ENCODE measurements at regions not wholly inside any gene's neighbourhood (a gene's known extent, or its start where the extent isn't known, plus 50 kb on each side); places are given as distances from the start of the nearest gene placed in this dataset.

GRCh38 chr10:100612601-100613595 is 77.2 kb downstream of the HIF1AN start:
- no peak overlapping the region for H3K27ac ChIP-seq (ENCODE audit: low read length, poor library complexity, severe bottlenecking)
- no peak overlapping the region for H3K9ac ChIP-seq (ENCODE audit: low read length)
- H3K23ac ChIP-seq (ENCODE audit: low read length in 2 of 2), result no peak overlapping the region
- H3K18ac ChIP-seq (ENCODE audit: low read depth in 1 of 2, low read length in 2 of 2), result no peak overlapping the region
- H2BK5ac ChIP-seq (ENCODE audit: low read depth, low read length, poor library complexity, severe bottlenecking), result no peak overlapping the region
- H3K79me1 ChIP-seq (replicated peaks; ENCODE audit: low read length, poor library complexity, severe bottlenecking), result no peaks in the 10 kb centered on the region
- no peak overlapping the region for H3K4ac ChIP-seq (ENCODE audit: low read depth in 1 of 2, low read length in 2 of 2)
- peaks cover 73 to 75% of the 10 kb centered on the region in 2 experiments for H3K27me3 ChIP-seq (ENCODE audit: control insufficient read depth in 1 of 2, insufficient read depth in 1 of 2, low read length in 2 of 2)
- no peak overlapping the region for H2BK12ac ChIP-seq (ENCODE audit: low read length in 2 of 2)
- H3K14ac ChIP-seq (ENCODE audit: low read length in 2 of 2), result peak overlapping the region in 1 of 2 experiments; percentile 24
- peaks cover 3% of the 10 kb centered on the region for H3K4me1 ChIP-seq (ENCODE audit: control insufficient read depth, insufficient read depth, low read depth, low read length)
- H3K4me3 ChIP-seq (ENCODE audit: insufficient read depth in 1 of 2, low read depth in 1 of 2, low read length in 2 of 2), result no peak overlapping the region
- H3K4me2 ChIP-seq (ENCODE audit: low read length, poor library complexity, severe bottlenecking), result no peak overlapping the region
- peak overlapping the region; percentile 30 for H2BK15ac ChIP-seq (ENCODE audit: low read depth, poor library complexity, severe bottlenecking)
- H2AFZ ChIP-seq (ENCODE audit: low read depth, low read length), result no peak overlapping the region
- H4K91ac ChIP-seq (ENCODE audit: low read length), result no peak overlapping the region
- no peaks in the 10 kb centered on the region for H3K36me3 ChIP-seq (ENCODE audit: control insufficient read depth in 1 of 2, insufficient read depth in 2 of 2, low read depth in 1 of 2, low read length in 2 of 2)
- no peak overlapping the region for H4K8ac ChIP-seq (ENCODE audit: low read length)
- no peak overlapping the region for H2AK5ac ChIP-seq (ENCODE audit: low read length, severe bottlenecking)
- DNase-seq, result no peak
- 68% methylated on average over 17 of the region's 21 CpGs for WGBS
- H2BK120ac ChIP-seq (ENCODE audit: low read depth, low read length), result no peak overlapping the region
- H3K9me3 ChIP-seq (ENCODE audit: control insufficient read depth, low read length), result no peaks in the 10 kb centered on the region

DNA sequence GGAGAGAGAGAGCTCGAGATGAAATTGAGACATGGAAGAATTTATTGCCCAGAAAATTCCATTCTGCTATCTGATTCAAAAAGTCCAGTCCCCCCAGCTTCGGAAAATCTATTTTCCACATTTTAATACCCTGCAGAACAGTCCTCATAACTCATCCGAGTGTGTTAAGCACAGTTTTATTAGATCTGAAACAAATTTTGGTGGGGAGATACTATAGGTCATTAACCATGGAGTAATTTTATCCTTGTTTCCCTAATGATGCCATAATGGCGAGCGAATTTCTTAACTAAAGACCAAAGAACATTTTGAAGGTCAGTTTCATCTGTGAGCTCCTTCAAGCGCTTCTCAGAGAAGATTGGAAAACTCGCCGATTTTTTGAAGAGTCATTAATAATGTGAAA is 78.1 kb downstream of the HIF1AN start:
- no peak overlapping the region for H3K14ac ChIP-seq (ENCODE audit: low read length in 2 of 2)
- no peak overlapping the region for H3K9ac ChIP-seq (ENCODE audit: low read length)
- H2AK5ac ChIP-seq (ENCODE audit: low read length, severe bottlenecking), result no peak overlapping the region
- H3K18ac ChIP-seq (ENCODE audit: low read depth in 1 of 2, low read length in 2 of 2), result no peak overlapping the region
- no peak overlapping the region for H4K8ac ChIP-seq (ENCODE audit: low read length)
- H2BK5ac ChIP-seq (ENCODE audit: low read depth, low read length, poor library complexity, severe bottlenecking), result no peak overlapping the region
- DNase-seq, result no peak
- no peaks in the 10 kb centered on the region for H3K9me3 ChIP-seq (ENCODE audit: control insufficient read depth, low read length)
- no peaks in the 10 kb centered on the region for H3K36me3 ChIP-seq (ENCODE audit: control insufficient read depth in 1 of 2, insufficient read depth in 2 of 2, low read depth in 1 of 2, low read length in 2 of 2)
- whole genome bisulfite sequencing, result 95% methylated on average over 6 of the region's 8 CpGs
- H3K27me3 ChIP-seq (ENCODE audit: control insufficient read depth in 1 of 2, insufficient read depth in 1 of 2, low read length in 2 of 2), result peaks cover 75 to 78% of the 10 kb centered on the region in 2 experiments
- no peaks in the 10 kb centered on the region for H3K79me1 ChIP-seq (replicated peaks; ENCODE audit: low read length, poor library complexity, severe bottlenecking)
- peaks cover 5% of the 10 kb centered on the region for H3K4me1 ChIP-seq (ENCODE audit: control insufficient read depth, insufficient read depth, low read depth, low read length)
- no peak overlapping the region for H3K4ac ChIP-seq (ENCODE audit: low read depth in 1 of 2, low read length in 2 of 2)
- no peak overlapping the region for H3K23ac ChIP-seq (ENCODE audit: low read length in 2 of 2)
- H2AFZ ChIP-seq (ENCODE audit: low read depth, low read length), result no peak overlapping the region
- no peak overlapping the region for H2BK15ac ChIP-seq (ENCODE audit: low read depth, poor library complexity, severe bottlenecking)
- no peak overlapping the region for H3K27ac ChIP-seq (ENCODE audit: low read length, poor library complexity, severe bottlenecking)
- H3K4me3 ChIP-seq (ENCODE audit: insufficient read depth in 1 of 2, low read depth in 1 of 2, low read length in 2 of 2), result no peak overlapping the region
- no peak overlapping the region for H4K91ac ChIP-seq (ENCODE audit: low read length)
- no peak overlapping the region for H2BK120ac ChIP-seq (ENCODE audit: low read depth, low read length)
- H2BK12ac ChIP-seq (ENCODE audit: low read length in 2 of 2), result no peak overlapping the region
- H3K4me2 ChIP-seq (ENCODE audit: low read length, poor library complexity, severe bottlenecking), result no peak overlapping the region

DNA sequence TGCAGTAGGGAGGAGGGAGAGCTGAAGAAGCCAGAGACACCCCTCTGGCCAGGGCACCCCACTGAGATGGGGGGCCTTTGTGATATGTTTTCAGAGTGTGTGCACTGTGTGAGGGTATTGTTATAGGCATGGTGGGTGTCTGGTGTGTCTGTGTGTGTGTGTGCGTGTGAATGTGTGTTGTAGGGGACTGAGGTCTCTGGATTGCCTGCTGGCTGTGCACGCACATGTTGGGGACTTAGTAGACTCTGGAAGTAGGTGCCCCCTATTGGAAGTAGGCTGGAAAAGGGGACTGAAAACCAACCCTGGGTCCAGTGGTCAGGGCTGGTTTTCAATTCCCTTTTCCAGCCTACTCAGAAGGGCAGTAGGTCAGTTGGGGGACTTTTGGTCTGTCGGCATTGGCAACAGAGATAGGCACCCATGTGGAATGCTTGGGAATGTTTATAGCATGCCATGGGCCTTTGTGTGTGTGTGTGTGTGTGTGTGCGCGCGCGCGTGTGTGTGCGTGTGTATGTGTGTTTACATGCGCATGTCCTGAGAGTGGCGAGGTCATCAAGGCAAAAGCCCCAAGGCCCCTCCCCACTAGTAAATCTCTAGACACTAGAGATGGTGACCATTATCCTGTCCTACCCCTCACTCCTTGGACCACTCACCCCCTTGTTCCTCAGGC is 78.8 kb downstream of the HIF1AN start:
- Histone ChIP-seq H3K23ac (ENCODE audit: low read length in 2 of 2) (no peak overlapping the region), H3K27ac (ENCODE audit: low read length, poor library complexity, severe bottlenecking) (no peak overlapping the region), H3K4me1 (ENCODE audit: control insufficient read depth, insufficient read depth, low read depth, low read length) (peaks cover 5% of the 10 kb centered on the region), H2AK5ac (ENCODE audit: low read length, severe bottlenecking) (no peak overlapping the region), H3K9ac (ENCODE audit: low read length) (no peak overlapping the region), H4K91ac (ENCODE audit: low read length) (no peak overlapping the region), H3K18ac (ENCODE audit: low read depth in 1 of 2, low read length in 2 of 2) (no peak overlapping the region), H3K4me3 (ENCODE audit: insufficient read depth in 1 of 2, low read depth in 1 of 2, low read length in 2 of 2) (no peak overlapping the region), H3K4ac (ENCODE audit: low read depth in 1 of 2, low read length in 2 of 2) (no peak overlapping the region), H3K36me3 (ENCODE audit: control insufficient read depth in 1 of 2, insufficient read depth in 2 of 2, low read depth in 1 of 2, low read length in 2 of 2) (no peaks in the 10 kb centered on the region), H3K79me1 (replicated peaks; ENCODE audit: low read length, poor library complexity, severe bottlenecking) (no peaks in the 10 kb centered on the region), H2BK5ac (ENCODE audit: low read depth, low read length, poor library complexity, severe bottlenecking) (no peak overlapping the region), H2BK120ac (ENCODE audit: low read depth, low read length) (no peak overlapping the region), H3K27me3 (ENCODE audit: control insufficient read depth in 1 of 2, insufficient read depth in 1 of 2, low read length in 2 of 2) (peaks cover 75 to 78% of the 10 kb centered on the region in 2 experiments), H4K8ac (ENCODE audit: low read length) (no peak overlapping the region), H2AFZ (ENCODE audit: low read depth, low read length) (no peak overlapping the region), H3K14ac (ENCODE audit: low read length in 2 of 2) (no peak overlapping the region), H2BK15ac (ENCODE audit: low read depth, poor library complexity, severe bottlenecking) (no peak overlapping the region), H3K9me3 (ENCODE audit: control insufficient read depth, low read length) (no peaks in the 10 kb centered on the region), H3K4me2 (ENCODE audit: low read length, poor library complexity, severe bottlenecking) (no peak overlapping the region), H2BK12ac (ENCODE audit: low read length in 2 of 2) (no peak overlapping the region)
- 92% methylated on average over 5 of the region's 11 CpGs for WGBS
- no peak for DNase-seq

DNA sequence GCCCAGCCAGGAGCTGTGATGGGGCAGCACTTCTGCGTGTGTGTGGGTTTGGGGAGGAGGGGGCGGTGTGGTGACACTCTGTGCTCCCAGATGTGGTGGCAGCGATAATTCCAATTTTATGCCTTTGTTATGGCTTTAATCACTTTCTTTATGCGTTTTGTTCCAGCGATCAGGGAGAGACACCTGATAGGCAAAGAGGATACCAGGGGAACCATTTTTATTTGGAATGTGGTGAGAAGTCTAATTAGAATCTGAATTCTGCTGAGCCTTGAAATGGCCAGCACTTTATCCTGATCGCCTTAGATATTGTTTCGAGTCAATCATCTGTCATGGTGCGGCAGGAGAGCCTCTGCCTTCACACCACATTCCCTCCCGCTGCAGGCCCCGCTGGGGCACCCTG is 79.5 kb downstream of the HIF1AN start:
- peaks cover 5% of the 10 kb centered on the region for H3K4me1 ChIP-seq (ENCODE audit: control insufficient read depth, insufficient read depth, low read depth, low read length)
- H3K9ac ChIP-seq (ENCODE audit: low read length), result no peak overlapping the region
- no peak overlapping the region for H2BK15ac ChIP-seq (ENCODE audit: low read depth, poor library complexity, severe bottlenecking)
- no peak overlapping the region for H2BK12ac ChIP-seq (ENCODE audit: low read length in 2 of 2)
- no peak overlapping the region for H3K23ac ChIP-seq (ENCODE audit: low read length in 2 of 2)
- H3K4ac ChIP-seq (ENCODE audit: low read depth in 1 of 2, low read length in 2 of 2), result no peak overlapping the region
- H2BK120ac ChIP-seq (ENCODE audit: low read depth, low read length), result no peak overlapping the region
- no peak overlapping the region for H2BK5ac ChIP-seq (ENCODE audit: low read depth, low read length, poor library complexity, severe bottlenecking)
- no peak overlapping the region for H4K91ac ChIP-seq (ENCODE audit: low read length)
- H3K18ac ChIP-seq (ENCODE audit: low read depth in 1 of 2, low read length in 2 of 2), result no peak overlapping the region
- no peaks in the 10 kb centered on the region for H3K79me1 ChIP-seq (replicated peaks; ENCODE audit: low read length, poor library complexity, severe bottlenecking)
- H3K27ac ChIP-seq (ENCODE audit: low read length, poor library complexity, severe bottlenecking), result no peak overlapping the region
- no peak overlapping the region for H3K4me2 ChIP-seq (ENCODE audit: low read length, poor library complexity, severe bottlenecking)
- no peak overlapping the region for H3K4me3 ChIP-seq (ENCODE audit: insufficient read depth in 1 of 2, low read depth in 1 of 2, low read length in 2 of 2)
- H3K14ac ChIP-seq (ENCODE audit: low read length in 2 of 2), result no peak overlapping the region
- no peak for DNase-seq
- WGBS, result 81% methylated on average over 10 of the region's 10 CpGs
- no peak overlapping the region for H2AFZ ChIP-seq (ENCODE audit: low read depth, low read length)
- no peaks in the 10 kb centered on the region for H3K36me3 ChIP-seq (ENCODE audit: control insufficient read depth in 1 of 2, insufficient read depth in 2 of 2, low read depth in 1 of 2, low read length in 2 of 2)
- H4K8ac ChIP-seq (ENCODE audit: low read length), result no peak overlapping the region
- H3K9me3 ChIP-seq (ENCODE audit: control insufficient read depth, low read length), result no peaks in the 10 kb centered on the region
- H3K27me3 ChIP-seq (ENCODE audit: control insufficient read depth in 1 of 2, insufficient read depth in 1 of 2, low read length in 2 of 2), result peaks cover 78 to 79% of the 10 kb centered on the region in 2 experiments
- no peak overlapping the region for H2AK5ac ChIP-seq (ENCODE audit: low read length, severe bottlenecking)

All from mesenchymal stem cell (in vitro differentiated cells and primary cell).